NK-92 treated with Interleukin-12 subunit alpha and Interleukin-12 subunit beta, amount 100 ng/mL, for 24 hours (cell line): ENCODE measurements at regions not wholly inside any gene's neighbourhood (a gene's known extent, or its start where the extent isn't known, plus 50 kb on each side); places are given as distances from the start of the nearest gene placed in this dataset.
"Not testable (repeated sequence)": the region's sequence is repeated elsewhere in the genome, so short reads cannot be mapped to it uniquely, and the experiment has no call there.

Source experiments
- DNase-seq: peaks from one replicate; lab custom pipeline; 2025; lab: John Stamatoyannopoulos, UW

DNA sequence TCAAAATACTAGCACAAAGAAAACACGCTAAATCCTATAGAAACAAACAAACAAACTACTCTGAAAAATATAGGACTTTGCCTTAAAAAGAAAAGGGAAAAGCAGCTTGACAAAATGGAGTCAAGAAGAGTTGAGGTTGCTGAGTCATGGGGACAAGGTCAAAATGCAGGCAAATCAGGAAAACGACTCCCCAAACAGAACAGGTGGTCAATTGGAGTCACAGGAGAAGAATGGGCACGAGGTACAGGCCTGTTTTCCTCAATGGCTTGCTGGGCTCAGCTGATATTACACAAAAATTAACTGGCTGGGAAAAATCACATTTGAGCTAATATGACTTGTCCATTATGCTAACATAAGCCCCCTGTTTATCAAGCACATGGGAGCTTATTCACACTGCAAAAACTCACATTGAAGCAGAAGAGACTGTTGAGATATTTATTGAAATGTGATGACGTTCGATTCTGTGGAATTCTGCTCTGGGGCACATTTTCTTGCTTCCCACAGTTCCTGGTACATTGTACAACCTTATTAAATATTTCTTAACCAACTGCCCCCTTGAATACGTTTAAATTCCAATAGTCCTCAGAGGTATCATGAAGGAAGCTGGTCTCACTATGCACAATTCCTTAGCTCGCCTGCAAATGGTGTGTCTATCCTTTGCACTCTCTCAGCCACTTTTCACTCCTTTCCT lies 1622.1 kb downstream of the STIM2 start:
- no peak for DNase-seq

DNA sequence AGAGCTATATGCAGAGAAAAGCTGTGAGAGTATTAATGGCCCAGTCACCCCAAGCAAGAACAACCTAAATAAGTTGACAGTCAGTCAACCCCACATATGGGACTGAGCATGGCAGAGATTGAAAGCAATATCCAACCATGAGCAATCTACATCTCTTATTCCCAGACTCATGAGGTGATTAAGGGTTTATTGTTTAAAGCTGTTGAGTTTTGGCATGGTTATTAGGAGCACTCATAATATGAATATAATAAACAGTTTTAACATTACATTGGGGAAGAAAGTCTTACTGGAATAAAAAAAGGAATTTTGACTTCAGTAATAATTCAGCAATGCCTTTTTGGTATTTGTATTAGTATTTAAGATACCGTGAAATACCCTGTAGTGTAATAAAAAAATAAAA lies 1627.4 kb downstream of the STIM2 start:
- no peak for DNase-seq

DNA sequence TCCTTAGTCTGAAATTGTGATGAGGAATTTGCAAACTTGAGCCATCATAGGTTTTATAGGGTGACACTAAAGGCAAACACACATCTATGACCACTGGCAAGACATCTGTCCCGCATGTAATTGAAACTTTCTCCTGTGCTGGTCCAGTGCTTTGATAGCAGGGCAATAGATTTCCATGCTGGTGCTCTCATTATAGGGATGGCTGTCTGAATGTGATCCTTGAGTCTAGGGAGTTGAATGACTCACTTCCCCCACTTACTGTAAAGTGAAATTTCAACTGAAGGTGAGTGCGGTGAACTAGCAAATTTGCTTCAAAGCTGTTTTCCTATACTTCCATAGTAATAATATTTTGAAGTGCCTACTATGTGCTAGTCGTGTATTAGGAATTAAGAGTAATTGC lies 1630.0 kb downstream of the STIM2 start:
- DNase-seq = no peak

DNA sequence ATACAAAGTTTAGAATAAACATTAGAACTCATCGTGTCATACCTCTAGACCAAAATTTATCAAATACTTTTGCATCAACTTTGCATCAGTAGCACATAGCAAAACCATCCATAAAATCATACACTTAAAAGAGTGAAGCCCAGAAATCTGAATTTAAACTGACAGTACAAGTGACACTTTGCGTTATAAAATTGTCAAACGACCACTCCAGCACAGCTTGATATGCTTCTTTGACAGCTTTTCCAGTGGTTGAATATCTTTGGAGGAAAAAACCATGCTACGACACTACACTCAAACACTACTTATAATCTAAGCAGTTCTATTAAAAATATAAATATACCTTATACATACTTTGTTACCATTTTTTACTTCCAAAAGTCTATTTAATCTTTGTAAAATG lies 1644.4 kb downstream of the STIM2 start:
- no peak for DNase-seq

DNA sequence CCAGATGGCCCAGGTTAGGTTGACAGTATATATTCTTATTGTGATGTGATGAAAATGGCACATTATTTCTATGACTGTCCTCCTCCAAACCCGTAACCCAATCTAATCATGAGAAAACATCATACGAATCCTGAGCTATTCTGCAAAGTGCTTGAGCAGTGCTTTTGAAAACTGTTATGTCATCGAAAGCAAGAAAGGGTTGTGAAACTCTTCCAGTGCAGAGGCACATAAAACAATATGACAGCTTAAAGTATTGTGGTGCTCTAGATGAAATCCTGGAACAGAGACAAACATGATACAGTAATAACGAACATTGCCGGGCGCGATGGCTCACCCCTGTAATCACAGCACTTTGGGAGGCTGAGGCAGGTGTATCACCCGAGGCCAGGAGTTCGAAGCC lies 1648.0 kb downstream of the STIM2 start:
- no peak for DNase-seq

DNA sequence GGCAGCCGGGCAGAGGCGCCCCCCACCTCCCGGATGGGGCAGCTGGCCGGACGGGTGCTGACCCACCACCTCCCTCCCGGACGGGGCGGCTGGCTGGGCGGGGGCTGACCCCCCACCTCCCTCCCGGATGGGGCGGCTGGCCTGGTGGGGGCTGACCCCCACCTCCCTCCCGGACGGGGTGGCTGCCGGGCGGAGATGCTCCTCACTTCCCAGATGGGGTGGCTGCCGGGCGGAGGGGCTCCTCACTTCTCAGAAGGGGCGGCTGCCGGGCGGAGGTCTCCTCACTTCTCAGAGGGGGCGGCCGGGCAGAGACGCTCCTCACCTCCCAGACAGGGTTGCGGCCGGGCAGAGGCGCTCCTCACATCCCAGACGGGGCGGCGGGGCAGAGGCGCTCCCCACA lies 1654.1 kb downstream of the STIM2 start:
- not testable (repeated sequence) for DNase-seq

DNA sequence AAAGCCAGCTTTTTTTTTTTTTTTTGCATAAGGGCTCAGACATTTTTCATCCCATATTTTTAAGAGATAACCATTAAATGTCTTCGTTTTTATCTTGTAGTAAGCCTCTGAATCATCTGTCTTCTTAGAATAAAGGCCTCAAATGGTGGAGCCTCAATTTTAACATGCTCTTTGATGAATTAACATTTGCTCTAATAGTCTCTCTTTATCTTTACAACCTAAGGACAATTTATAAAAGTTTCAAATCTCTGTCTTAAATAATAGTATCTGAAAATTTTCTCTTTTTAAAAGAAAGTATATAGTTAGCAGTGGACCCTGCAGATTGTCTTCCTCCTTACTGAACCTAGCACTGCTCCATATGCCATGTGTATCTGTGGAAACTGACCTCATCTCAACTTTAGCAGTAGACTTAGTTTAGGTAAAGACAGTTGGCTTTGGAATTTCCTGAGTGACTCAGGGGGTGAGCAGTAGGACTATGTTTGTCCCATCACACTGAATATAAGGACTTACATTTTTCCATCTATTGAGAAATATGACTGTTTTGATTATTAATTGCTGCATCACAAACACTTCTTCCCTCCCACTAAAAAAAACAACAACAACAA lies 1658.0 kb downstream of the STIM2 start:
- no peak for DNase-seq

DNA sequence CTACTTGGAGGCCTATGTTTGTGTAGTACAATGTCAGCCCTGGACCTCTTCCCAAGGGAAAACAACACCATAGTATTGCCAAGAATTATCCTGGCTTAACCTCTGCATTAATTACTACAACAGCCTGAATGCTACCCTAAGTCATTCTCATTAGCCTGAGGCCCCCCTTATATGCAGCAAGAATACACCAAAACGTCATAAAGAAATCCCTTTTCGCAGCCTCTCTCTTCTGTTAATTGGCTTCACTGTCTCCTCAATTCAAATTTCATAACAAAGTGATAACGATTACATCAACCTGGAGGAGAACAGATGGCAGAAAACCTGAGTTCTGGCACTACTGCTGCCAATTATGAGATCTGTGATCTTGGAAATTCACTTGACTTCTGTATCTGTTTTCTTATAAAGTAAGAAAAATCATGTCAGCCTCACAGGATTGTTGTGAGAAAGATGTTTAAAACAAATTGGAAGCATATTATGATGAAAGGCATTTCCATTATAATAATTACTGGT lies 1663.1 kb downstream of the STIM2 start:
- DNase-seq = no peak

DNA sequence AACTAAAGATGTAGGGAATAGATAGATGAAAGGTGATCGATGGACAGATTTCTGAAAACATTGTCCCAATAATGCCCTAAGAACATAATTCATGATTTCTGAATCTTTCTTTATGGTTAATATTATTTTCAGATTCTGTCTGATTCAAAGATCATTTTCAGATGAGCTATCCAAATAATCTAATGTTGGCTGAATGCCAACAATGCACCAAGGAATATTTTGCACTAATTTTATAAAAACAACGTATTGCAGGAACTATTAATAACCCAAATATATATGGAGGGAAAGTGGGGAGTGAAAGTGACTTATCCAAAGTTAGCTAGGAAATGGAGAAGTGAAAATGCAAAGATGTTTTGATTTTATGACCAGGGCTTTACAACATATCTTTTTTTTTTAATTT lies 1675.5 kb downstream of the STIM2 start:
- no peak for DNase-seq

DNA sequence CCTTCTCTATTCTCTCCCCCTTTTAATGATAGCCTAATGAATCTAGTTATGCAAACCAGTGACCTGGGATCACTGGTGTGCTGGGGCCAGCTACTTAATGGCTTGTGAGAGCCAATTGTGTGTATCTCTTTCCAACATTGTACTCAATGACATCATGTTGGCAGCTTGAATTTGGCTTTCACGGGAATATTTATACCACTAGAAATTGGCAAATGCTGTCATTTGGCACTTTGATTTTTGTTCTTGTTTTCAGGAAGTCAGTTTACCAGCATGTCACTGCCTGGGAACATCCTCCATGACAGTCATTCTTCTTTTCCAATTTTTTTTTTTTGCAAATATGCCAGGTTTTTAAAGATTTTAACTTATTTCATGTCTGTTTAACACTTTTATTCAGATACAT lies 1685.3 kb downstream of the STIM2 start:
- no peak for DNase-seq

DNA sequence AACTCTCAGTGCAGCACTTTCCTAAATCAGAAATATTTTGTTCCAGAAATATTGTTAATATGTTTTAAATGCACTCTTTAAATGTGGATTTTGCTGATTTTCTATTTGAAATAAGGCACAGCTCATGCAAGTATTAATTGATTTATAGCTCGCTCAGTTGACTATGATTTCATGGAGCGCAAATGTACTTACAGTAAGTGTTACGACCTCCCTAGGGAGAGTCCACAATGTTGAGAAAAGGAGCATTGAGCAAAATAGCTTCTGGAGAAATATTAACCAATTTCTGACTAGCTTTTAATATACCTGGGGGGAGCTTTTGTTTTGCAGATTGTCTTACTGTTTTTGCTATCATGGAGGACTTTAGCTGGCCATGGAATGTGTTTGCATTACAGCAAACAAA lies 1687.5 kb downstream of the STIM2 start:
- DNase-seq = no peak

DNA sequence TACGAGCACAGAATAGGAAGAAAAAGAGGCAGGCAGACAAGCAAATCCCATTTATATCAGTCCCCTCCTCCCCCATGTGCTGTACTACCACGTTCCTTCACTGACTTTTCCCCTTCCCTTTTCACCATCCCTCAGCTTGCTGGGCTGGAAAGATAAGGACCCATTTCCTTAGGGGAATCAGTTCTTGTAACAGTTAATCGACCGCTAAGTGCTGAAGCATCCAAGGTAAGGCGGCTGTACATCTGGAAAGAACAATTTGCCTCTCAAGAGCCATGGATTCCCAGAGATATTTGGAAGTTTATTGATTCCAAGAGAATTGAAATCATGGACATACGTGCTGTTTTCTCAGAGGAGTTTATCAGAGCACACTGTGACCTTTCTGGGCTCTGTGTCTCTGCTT lies 1688.0 kb downstream of the STIM2 start:
- DNase-seq = no peak

DNA sequence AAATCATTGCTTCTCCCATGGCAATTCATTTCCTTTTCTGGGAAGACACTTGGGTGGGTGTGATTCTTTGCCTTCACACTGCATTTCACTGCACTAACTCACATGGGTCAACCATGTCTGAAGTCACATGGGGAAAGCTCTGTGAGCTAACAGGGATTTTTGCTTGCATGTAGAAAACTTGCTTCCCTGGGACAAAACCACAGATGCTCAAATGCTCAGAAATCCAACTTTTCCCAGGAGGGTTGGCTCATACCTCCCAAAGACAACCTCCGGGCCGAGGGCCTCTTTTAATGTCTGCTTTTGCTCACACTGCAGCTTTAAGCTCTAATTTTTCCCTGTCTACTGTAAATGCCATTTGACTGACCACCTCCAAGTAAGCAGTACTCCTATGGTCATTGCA lies 1695.2 kb downstream of the STIM2 start:
- DNase-seq = no peak

DNA sequence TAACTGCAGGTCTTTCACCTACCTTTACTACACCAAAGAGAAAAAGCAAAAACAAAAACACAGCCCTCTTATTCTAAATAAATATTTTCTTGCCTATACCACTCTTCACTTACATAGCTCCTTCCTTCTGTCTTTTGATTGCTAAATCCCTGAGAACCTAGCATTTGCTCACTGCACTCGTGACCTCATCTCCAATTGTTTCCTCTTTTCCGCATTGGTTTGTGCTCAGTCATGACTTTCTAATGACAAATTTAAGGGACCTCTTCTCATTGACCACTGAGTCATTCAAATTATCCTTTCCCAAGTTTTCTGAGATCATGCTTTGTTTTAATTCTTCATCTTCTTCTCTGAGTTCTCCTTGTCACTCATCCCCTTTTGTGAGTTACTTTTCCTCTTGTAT lies 1697.1 kb downstream of the STIM2 start:
- no peak for DNase-seq

DNA sequence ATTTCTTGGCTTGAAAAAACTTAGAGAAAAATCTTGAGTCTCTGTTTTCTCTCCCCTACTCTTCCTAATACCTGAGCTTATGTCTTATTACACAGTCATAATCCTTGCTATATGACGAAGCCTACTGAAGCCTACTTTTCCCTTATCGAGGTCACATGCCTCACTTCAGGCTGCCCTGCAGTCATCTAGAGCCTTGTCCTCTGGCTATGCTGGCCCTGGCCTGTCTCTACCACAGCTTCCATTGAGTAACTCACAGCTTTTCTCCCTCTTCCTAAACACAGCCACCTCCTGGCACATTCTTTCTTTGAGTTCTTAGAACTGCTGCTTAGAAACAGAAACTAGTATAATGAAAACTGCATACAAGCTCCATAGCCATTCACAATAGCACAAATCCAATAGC lies 1698.3 kb downstream of the STIM2 start:
- no peak for DNase-seq

DNA sequence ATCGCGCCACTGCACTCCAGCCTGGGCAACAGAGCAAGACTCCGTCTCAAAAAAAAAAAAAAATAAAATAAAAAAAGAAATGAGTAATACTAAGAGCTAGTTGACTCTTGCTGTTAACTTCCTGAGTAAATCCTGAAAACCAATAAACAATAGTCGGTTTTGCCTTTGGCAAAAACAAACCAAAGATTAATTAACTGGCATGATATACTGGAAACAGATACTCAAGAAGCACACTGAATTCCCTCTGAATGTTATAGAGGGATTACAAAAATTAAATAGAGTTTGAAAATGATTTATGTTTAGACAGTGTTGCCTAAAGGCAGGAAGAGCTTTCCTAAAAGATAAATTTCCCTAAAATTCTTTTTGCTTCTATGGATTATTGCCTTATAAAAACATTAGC lies 1702.3 kb downstream of the STIM2 start:
- DNase-seq = no peak

DNA sequence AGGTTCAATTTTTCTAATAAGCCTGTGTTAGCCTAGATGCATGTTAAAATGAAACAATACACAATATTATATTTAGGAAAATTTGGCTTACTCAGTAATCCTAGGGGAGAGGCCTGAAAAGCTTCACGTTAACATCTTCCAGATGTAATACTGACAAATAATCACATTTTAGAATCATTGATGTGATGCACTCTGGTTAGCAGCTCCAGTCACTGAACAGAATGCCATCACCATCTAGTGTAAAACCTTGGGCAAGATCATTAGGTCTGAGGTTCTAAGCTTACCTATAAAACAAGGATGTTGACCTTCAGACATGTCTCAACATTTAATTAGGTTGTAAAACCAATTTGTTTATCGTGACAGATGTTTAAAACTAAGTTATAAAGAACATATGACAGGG lies 1704.8 kb downstream of the STIM2 start:
- no peak for DNase-seq

DNA sequence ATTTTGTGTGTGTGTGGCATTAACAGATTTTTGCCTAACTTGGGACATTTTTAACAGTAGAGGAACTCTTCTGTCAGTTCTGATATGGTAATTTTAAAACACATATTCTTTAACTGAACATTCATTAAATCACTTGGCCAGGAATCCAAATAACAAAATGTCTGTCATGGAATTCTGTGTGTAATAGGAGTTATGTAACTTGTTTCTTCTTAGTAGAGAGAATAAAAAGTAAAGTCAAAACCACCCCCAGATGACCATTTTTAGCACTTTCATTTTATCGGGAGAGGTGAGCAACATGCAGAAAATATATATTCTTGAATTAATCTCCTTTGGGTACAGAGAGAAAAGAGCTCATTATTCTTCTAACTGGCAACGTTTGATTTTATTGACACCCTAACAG lies 1740.3 kb downstream of the STIM2 start:
- no peak for DNase-seq

DNA sequence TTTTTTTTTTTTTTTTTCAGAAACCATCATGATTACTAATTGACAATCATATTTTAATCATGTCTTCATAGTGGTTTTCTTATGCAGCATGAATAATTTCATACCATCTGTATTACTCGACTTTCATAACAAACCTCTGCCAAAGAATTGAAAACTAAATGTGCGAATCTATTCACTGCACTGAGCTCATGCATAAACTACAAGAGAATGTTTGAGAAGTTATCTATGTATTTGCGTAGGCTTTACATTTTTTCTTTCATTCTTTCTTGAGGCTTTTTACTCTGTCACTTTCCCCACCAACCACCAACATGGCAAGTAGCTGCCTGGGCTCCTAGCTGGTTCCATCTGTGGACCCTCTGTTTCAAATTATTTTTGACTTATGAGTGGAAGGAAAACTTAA lies 1761.0 kb downstream of the STIM2 start:
- DNase-seq = no peak

DNA sequence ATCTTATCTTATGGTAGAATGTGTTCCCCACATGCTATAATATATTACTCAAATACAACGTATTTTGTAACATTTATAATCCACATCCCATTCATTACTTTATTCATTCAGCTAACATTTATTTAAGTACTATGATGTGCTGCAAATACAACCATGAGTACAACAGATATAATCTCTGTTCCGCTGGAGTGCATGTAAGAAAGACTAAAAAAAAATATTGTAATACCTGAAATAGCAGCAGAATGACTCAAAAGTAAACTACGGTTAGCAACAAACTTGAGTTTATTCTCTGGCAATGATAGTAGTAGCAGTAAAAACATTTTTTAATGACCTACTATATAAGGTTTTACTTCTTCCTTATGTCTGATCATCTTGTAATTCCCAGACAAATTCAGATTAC lies 1776.3 kb downstream of the STIM2 start:
- DNase-seq = no peak

DNA sequence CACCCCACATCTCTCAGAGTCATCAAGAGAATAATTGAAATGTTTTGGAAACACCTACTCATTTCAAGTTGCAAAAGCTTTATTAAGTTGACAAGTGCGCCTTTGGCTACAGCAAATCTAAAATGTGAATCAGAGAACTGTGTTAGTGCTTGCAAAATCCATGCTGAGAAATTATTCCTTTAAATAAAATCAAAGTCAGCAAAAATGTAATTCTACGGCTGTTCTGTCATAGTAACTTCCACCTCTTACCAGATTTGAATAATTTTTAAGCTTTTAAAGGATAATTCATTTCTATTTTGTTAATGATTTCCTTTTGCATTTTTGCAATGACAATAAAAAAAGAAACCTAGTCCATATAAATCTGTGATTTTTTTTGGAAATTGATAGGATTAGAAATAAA lies 1779.1 kb downstream of the STIM2 start:
- DNase-seq = no peak

DNA sequence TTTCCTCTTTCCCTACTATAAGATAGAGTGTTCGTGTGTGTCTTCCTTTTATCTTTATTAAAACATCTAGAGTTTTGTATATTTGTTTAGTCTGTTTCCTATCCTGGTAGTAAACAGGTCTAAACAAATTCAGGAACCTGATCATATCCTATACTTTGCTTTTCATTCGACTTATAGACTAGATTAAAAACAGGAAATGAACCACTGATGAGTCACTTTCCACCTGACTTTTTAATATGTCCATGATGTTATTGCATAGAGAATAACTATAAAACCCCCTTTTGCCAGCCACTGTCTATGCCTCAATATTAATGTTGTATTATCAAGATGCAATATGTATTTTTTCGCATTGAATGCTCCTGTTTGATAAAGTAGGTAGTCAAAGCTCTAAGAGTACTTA lies 1794.0 kb downstream of the STIM2 start:
- no peak for DNase-seq

DNA sequence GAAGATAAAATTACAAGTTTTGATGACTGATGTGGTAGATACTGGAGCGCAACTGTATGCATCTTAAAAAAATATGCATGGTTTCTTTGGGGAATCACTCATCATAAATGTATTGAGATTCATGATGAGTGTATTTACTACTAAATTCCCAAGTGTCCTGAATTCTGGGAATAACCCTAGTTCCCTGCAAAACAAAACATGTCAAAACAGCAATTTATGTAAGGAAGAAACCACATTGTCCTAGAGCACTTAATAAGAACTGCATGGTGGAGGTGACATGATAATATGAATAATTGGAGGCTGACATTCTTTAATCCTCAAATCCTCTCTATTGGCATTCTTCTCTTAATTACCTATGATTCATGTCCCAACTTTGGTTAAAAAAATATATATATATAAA lies 1804.7 kb downstream of the STIM2 start:
- DNase-seq = no peak

DNA sequence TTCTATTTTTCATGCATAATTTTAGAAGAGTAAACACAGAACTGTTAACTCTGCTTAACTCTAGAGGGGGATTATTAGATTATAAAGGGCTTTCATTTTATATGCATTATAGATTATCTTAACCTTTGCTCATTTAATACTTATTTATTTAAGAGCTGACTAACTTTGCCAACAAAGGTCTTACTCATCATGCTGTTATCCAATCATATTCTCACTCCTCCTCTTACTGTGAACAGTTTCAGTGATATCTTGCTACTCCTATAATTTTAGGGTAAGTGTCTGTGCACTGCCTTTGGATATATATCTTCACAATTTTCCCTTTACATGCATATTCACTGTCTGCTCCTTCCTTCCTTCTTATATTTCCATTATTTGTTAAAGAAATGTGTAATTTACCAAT lies 1814.9 kb downstream of the STIM2 start:
- DNase-seq = no peak
